GM12874 (cell line): ENCODE measurements at regions not wholly inside any gene's neighbourhood (a gene's known extent, or its start where the extent isn't known, plus 50 kb on each side); places are given as distances from the start of the nearest gene placed in this dataset.

Experiments
- TF ChIP-seq, protein P1 (sequence below): IDR thresholded peaks from 2 replicates; pipeline ENCODE4 v1.5.1; 2011; ENCODE audit warnings: low read depth, mild to moderate bottlenecking, control low read depth, low read length, moderate library complexity; ENCODE audit not compliant: insufficient read depth

DNA sequence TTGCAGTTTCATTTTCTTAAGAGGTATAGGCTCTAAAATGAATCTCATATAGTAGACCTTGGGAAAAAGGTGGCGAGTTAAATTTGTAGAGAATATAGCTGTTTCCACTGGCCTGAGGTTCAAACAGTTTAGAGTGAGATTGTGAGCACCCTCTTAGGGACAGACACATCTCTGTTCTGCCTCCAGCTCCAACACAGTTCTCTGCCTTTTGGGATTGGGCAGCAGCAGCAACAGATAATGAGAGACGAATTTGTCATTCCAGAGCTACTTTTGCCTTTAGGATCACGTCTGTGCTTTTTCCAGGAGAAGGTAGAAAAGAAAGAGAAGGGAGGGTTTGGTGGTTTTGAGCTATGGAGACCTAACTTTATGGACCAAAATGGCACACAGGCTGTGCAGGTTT is 289.4 kb downstream of the PRL start:
- TF ChIP-seq, protein P1, sequence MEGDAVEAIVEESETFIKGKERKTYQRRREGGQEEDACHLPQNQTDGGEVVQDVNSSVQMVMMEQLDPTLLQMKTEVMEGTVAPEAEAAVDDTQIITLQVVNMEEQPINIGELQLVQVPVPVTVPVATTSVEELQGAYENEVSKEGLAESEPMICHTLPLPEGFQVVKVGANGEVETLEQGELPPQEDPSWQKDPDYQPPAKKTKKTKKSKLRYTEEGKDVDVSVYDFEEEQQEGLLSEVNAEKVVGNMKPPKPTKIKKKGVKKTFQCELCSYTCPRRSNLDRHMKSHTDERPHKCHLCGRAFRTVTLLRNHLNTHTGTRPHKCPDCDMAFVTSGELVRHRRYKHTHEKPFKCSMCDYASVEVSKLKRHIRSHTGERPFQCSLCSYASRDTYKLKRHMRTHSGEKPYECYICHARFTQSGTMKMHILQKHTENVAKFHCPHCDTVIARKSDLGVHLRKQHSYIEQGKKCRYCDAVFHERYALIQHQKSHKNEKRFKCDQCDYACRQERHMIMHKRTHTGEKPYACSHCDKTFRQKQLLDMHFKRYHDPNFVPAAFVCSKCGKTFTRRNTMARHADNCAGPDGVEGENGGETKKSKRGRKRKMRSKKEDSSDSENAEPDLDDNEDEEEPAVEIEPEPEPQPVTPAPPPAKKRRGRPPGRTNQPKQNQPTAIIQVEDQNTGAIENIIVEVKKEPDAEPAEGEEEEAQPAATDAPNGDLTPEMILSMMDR: no peak

GRCh38 chr6:22008248-22008836 is 288.5 kb downstream of the PRL start:
- TF ChIP-seq, protein P1: no peak

- TF ChIP-seq, protein P1: no peak
Observed at GRCh38 chr6:22010102-22010501, 286.7 kb downstream of the PRL start.

DNA sequence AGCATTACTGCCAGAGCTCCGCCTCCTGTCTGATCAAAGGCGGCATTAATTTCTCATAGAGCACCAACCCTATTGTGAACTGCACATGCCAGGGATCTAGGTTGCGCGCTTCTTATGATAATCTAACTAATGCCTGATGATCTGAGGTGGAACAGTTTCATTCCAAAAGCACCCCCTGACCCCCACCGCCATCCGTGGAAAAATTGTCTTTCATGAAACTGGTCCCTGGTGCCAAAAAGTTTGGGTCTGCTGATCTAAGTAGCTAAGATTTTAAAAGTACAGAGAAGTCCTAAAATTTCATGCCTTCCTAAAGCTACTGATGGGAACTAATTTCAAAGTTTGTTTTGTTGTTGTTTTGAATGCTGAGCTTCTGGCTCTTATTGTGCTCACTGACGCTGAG is 281.6 kb downstream of the PRL start:
- TF ChIP-seq, protein P1: no peak

DNA sequence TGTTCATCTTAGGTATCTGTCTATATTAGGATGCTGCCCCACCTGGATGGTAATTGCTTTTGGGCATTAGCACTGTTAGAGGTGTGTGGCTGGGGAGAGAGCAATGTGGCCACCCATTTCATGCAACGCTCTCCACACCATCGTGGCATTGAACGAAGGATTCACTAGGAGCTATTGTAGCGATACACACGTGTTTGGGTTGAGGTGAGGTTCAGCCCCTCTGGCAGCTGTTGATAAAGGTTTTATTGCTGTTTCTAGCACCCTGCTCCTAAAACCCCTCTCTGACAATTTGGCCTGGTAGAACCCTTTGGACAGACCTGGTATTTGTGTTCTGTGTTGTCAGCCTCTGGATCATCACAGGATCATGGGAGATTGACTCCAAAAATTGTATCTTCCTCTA is 280.9 kb downstream of the PRL start:
- TF ChIP-seq, protein P1: no peak

DNA sequence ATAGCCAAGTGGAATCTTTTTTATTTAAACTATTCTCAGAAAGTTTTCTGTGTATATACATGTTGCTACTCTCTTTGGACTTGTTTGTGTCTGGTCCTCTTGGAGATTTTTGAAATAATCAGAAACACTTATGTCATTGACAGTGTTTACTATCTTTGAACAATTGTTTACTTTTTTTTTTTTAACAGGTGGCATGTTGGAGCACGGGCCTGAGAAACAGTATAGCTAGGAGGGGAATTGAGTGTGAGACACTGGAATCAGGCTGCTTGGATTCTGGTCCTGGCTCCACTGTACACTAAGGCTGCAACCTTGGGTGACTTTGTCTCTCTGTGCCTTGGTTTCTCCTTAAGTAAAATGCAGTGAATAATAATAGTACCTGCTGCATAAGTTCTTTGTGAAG is 279.6 kb downstream of the PRL start:
- TF ChIP-seq, protein P1: no peak

- TF ChIP-seq, protein P1: no peak
Observed at GRCh38 chr6:22017766-22018165, 279.1 kb downstream of the PRL start.

- TF ChIP-seq, protein P1: no peak
Observed at GRCh38 chr6:22019857-22020256, 277.0 kb downstream of the PRL start.
